ENCODE measurements at regions not wholly inside any gene's neighbourhood (a gene's known extent, or its start where the extent isn't known, plus 50 kb on each side); places are given as distances from the start of the nearest gene placed in this dataset.

DNA sequence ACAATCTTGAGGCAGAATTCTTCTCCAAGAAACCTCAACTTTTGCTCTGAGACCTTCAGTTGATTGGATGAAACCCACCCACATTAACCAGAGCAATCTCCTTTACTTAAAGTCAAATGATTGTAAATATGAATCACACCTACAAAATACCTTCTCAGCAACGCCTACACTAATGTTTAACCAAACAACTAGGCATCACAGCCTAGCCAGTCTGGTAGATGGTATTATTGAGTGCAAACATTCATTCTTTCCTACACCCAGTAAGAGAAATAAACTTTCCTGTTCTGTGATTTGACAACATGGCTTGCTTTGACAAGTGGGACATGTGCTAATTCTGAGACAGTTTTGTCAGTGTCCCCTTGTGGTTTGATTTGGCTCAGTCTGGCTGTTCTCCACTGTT is 252.2 kb downstream of the HACE1 start:
- Histone ChIP-seq H4K91ac (replicated peaks; ENCODE audit: insufficient read length, low read length) (no peak overlapping the region), H4K8ac (ENCODE audit: extremely low read depth, insufficient read depth, low read length) (no peak overlapping the region), H3K56ac (replicated peaks; ENCODE audit: insufficient read length, low read depth, low read length) (no peak overlapping the region), H2BK15ac (ENCODE audit: low read length) (no peak overlapping the region), H3K4me3 (ENCODE audit: extremely low read depth in 1 of 4, insufficient read depth in 2 of 4, low read depth in 3 of 4, low read length in 4 of 4) (no peak overlapping the region), H2BK20ac (ENCODE audit: low read length) (no peak overlapping the region), H4K5ac (ENCODE audit: insufficient read length, low read depth, low read length) (no peak overlapping the region), H3K23me2 (ENCODE audit: low read depth, low read length) (no peaks in the 10 kb centered on the region), H3K79me1 (ENCODE audit: low read depth, low read length) (no peaks in the 10 kb centered on the region), H3K9ac (replicated peaks in 1 of 4; ENCODE audit: extremely low read depth in 1 of 4, low read depth in 3 of 4, low read length in 3 of 4) (no peak overlapping the region), H3K18ac (ENCODE audit: extremely low read depth, low read length) (no peak overlapping the region), H2BK5ac (ENCODE audit: low read depth, low read length) (no peak overlapping the region), H3K27ac (ENCODE audit: low read depth, low read length) (no peak overlapping the region), H4K20me1 (replicated peaks in 1 of 2; ENCODE audit: control insufficient read depth in 1 of 2, insufficient read depth in 2 of 2, low read length in 2 of 2) (no peaks in the 10 kb centered on the region), H3K4ac (replicated peaks; ENCODE audit: insufficient read length, low read depth, low read length) (no peak overlapping the region), H3K27me3 (replicated peaks in 1 of 4; ENCODE audit: control insufficient read depth in 3 of 4, extremely low read depth in 1 of 4, insufficient read depth in 3 of 4, low read length in 3 of 4) (no peaks in the 10 kb centered on the region), H3K14ac (ENCODE audit: insufficient read length) (no peak overlapping the region), H2AFZ (ENCODE audit: low read length) (no peak overlapping the region), H3K4me2 (ENCODE audit: insufficient read depth in 1 of 2, low read depth in 2 of 2, low read length in 2 of 2) (no peak overlapping the region), H3K9me3 (ENCODE audit: insufficient read depth in 2 of 2, low read depth in 1 of 2, low read length in 1 of 2) (no peaks in the 10 kb centered on the region), H3K36me3 (ENCODE audit: control insufficient read depth in 2 of 4, insufficient read depth in 4 of 4, low read length in 3 of 4) (no peaks in the 10 kb centered on the region), H2BK120ac (replicated peaks; ENCODE audit: low read depth, low read length) (no peak overlapping the region), H3K79me2 (ENCODE audit: control insufficient read depth in 1 of 2, insufficient read depth in 2 of 2, low read length in 2 of 2) (no peaks in the 10 kb centered on the region), H2AK5ac (ENCODE audit: low read depth, low read length) (no peak overlapping the region), H2BK12ac (ENCODE audit: low read depth, low read length) (no peak overlapping the region), H3K4me1 (replicated peaks in 1 of 4; ENCODE audit: control insufficient read depth in 3 of 4, insufficient read depth in 4 of 4, low read length in 3 of 4) (no peaks in the 10 kb centered on the region), H3K23ac (ENCODE audit: insufficient read length) (no peak overlapping the region)
- TF ChIP-seq BCL11A (IDR thresholded peaks at IDR 0.05; ENCODE audit: low read depth in 2 of 2, low read length in 2 of 2) (no peak), SAP30 (IDR thresholded peaks at IDR 0.05; ENCODE audit: insufficient read depth, insufficient replicate concordance, low read length) (no peak), SP1 (IDR thresholded peaks at IDR 0.05; ENCODE audit: low read depth, low read length) (no peak), BRCA1 (IDR thresholded peaks at IDR 0.05; ENCODE audit: low read depth, low read length) (no peak)
- TF ChIP-seq, protein P1, sequence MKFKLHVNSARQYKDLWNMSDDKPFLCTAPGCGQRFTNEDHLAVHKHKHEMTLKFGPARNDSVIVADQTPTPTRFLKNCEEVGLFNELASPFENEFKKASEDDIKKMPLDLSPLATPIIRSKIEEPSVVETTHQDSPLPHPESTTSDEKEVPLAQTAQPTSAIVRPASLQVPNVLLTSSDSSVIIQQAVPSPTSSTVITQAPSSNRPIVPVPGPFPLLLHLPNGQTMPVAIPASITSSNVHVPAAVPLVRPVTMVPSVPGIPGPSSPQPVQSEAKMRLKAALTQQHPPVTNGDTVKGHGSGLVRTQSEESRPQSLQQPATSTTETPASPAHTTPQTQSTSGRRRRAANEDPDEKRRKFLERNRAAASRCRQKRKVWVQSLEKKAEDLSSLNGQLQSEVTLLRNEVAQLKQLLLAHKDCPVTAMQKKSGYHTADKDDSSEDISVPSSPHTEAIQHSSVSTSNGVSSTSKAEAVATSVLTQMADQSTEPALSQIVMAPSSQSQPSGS (IDR thresholded peaks at IDR 0.05; ENCODE audit: low read length) = no peak
- DNase-seq (ENCODE audit: low read depth in 1 of 2, low spot score in 2 of 2) = no peak
- FAIRE-seq = no peak
- WGBS, 2 experiments (ENCODE audit: extremely low coverage in 1 of 2, insufficient coverage in 1 of 2, insufficient read length in 1 of 2, insufficient replicate concordance in 2 of 2, low coverage in 1 of 2, low lambda C conversion rate in 2 of 2, missing lambda C conversion rate in 1 of 2) = 84% methylated on average over 1 of the region's 1 CpG; no CpG with 5 or more reads in 1 of the 2 experiments
- POLR2A ChIA-PET (ENCODE audit: partially characterized antibody) = no interaction called here
- CTCF ChIA-PET (ENCODE audit: partially characterized antibody) = no interaction called here

Data from H1 (cell line).